ENCODE measurements at regions not wholly inside any gene's neighbourhood (a gene's known extent, or its start where the extent isn't known, plus 50 kb on each side); places are given as distances from the start of the nearest gene placed in this dataset.

- DNase-seq = no peak
These were observed 178.9 kb upstream of the VRK2 start for GRCh38 chr2:57867730-57868129.

- DNase-seq = no peak
These were observed 177.9 kb upstream of the VRK2 start for GRCh38 chr2:57868619-57869139.

GRCh38 chr2:57869758-57870344 lies 176.8 kb upstream of the VRK2 start:
- no peak for DNase-seq

GRCh38 chr2:57876313-57876712 lies 170.3 kb upstream of the VRK2 start:
- no peak for DNase-seq

DNA sequence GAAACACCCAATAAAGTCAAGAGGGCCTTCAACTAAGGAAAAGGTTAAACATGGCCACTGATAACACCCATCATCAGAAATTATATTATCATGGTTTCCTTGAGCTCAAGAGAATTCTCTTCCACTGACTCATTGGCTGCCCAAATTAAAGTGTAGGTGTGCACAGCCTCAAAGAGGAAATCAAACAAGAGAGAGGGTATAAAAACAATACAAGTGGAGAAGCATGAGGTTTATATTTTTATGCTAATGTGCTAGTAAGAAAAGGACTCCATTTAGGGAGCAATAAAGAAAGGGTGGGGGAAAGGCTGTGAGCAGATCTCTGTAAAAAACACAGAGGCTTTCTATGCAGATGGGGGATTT lies 168.8 kb upstream of the VRK2 start:
- no peak for DNase-seq

DNA sequence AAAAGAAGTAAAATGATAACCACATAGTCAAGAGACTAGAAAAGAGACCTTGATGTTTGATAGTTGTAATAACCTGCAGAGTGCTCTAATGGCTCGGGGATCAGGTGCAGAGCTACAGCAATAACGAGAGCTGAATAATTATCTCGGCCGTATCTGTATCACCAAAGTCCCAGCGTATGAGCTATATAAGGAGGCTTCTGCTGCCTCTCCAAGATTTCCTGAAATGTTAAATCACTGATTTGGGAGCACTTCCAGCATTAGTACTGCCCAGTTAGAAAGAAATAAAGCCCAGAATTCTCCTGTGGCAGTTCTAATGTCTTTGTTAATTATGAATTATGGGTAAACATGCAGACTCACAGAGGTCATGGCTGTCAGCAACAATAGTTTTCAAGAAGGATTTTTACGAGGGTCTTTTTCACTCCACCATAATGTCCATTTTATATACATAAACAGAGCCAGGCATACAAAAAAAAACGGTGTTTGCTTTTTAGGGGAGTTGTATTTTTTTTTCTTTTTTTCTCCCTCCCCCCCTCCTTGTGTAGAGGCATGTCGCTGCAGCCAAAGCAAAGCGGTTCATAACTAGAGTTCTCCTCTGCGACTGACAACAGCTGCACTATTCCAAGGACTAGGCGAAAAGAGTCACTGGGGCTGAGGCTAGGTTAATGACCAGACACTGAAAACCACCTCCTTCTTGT lies 168.3 kb upstream of the VRK2 start:
- no peak for DNase-seq

- no peak for DNase-seq
These were observed 167.8 kb upstream of the VRK2 start for GRCh38 chr2:57878866-57879210.

- DNase-seq = no peak
These were observed 166.2 kb upstream of the VRK2 start for GRCh38 chr2:57880446-57880845.

GRCh38 chr2:57880967-57881366 lies 165.6 kb upstream of the VRK2 start:
- DNase-seq = no peak

GRCh38 chr2:57881998-57882888 lies 164.4 kb upstream of the VRK2 start:
- DNase-seq = no peak

DNA sequence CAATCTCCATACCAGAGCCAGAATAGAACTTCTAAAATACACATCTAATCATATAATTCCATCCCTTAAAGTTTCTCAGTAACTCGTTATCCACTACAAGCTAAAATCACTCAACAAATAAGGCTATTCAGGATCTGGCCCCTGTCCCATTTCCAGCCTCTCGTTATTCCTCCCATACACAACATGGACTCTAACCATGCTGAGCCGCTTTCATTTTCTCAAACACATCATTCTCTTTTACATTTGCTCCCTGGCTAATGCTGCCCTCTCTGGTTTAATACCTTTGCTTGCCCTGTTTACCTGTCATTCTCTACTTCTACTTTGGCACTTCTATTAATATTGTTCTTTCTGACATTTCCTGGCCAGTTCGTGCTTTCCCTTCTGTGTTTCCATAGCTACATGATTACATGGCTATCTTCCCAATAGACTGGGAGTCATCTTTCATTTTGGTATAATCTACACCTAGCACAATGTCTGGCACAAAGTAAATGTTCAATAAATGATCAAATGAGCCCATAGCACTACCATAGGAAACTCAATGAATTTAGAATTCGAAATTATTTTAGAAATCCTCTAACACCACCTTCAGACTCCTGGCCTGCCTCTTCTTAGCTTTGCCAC lies 163.6 kb upstream of the VRK2 start:
- DNase-seq = no peak

DNA sequence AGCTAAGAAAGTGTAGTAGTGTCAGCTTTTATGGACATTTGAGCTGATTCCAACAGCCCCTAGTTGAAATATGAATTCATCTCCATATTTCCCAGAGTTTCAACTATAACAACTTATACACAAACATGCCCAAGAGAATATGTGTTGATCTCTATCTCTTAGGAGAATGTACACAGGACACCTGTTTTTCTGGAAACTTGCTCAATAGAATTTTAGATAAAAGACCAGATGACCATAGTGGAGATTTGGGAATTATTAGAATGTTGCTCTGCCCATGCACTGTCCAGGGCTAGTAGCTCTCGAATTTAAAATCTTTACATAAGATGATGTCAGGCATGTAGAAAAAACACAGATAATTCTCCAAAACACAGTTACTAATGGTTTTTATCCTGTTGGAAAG lies 162.3 kb upstream of the VRK2 start:
- no peak for DNase-seq

DNA sequence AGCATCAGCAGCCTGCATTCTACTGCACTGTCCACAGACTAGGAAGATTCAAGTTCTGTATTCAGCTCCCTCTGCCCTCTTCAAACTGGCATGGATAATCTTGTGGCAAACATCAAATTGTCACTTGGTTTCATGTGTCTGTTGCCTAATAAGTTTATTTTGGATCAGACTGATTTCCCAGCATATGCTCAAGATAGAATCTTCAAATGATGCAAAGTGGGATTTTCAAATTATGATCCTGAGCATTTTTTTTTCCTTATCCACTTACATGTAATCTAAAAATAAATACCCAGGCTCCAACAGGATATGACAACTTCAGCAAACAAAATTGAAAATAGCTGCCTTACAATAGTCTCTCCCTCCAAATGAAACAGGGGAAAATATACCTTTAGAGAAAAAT lies 160.9 kb upstream of the VRK2 start:
- no peak for DNase-seq

- DNase-seq = no peak
These were observed 160.3 kb upstream of the VRK2 start for GRCh38 chr2:57886161-57886786.

DNA sequence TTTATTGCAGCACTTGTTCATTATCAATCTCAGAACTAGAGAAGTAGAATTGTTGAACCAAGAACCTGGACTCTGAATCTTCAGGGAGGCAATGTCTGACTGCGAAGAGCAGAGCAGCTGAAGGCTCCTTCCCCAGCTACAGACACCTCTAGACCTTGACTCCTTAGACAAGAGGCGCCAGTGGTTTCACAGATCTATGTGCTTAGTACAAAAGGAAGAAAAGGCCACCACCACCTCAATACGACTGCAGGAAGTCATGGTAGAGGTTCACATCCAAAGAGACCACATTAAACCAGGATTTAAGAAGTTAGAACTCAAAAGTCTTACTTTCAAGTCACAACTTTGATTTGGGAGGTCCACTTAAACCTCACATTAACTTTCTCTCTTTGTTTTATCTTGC lies 158.1 kb upstream of the VRK2 start:
- no peak for DNase-seq

GRCh38 chr2:57890464-57890863 lies 156.1 kb upstream of the VRK2 start:
- no peak for DNase-seq

DNA sequence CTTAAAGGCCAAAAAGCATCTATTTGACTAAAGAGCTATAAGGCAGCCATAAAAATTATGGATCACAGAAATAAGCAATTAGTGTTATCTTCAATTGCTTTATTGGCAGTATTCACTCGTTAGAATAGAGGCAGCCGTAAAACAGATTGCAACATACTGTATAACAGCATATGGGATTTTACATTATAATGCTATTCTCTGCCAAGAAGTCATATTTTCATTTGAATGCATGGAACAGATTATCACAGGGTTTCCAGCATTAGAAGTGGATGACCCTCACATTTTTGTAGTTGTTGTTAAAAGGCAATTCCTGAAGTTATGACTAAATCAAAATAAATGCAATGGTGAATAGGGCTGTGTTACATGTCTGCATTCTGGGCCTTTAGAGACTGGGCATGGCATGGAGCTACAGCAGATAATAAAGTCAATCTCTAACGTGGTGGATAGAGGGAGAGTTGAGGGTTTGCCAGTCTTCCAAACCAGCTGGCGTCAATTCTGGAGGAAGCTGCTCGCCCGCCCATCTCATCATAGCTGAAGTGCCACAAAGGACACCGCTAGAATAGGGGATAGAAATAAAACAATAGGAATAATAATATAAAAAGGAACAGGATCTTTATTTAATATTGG lies 155.4 kb upstream of the VRK2 start:
- DNase-seq = no peak

GRCh38 chr2:57892920-57893319 lies 153.7 kb upstream of the VRK2 start:
- no peak for DNase-seq

DNA sequence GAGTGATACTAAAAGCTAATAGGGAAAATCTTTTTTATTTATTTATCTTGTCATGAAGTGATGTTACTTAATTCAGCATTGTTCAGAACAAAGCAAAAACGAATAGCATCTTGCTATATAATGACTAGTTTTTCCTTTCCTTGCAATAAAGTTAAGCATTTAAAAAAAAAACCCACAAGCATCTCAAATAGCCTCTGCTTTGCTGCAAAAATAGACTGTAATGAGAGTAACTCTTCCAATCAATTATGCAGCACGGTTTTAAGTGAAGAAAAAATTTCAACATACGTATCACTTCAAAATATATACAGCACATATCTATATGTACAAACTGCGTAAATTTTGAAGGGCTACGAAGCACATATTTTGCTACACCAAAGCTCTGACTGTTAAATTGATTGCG lies 153.3 kb upstream of the VRK2 start:
- no peak for DNase-seq

GRCh38 chr2:57893786-57894185 lies 152.8 kb upstream of the VRK2 start:
- no peak for DNase-seq

- no peak for DNase-seq
These were observed 152.2 kb upstream of the VRK2 start for GRCh38 chr2:57894381-57894780.

DNA sequence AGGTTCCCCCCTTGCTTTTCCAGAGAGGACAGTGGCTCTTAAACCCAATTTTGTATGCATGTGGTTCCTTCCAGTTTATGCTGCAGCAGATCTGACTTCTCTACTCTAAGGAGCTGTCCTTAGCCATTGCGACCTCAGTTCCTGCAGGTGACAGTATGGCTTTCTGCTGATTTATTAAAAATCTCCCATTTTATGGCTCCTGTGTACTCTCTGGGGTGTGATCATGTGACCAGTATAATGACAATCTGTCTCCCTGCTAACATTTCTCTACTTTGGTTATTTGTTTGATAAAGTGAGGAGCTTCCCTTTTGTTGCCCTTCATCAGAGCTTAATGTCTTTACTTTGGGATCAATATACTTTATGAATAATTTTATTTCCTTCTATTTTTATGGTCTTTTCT lies 148.7 kb upstream of the VRK2 start:
- no peak for DNase-seq

- no peak for DNase-seq
These were observed 146.7 kb upstream of the VRK2 start for GRCh38 chr2:57899898-57900297.
